K562 (cell line): ENCODE measurements at regions not wholly inside any gene's neighbourhood (a gene's known extent, or its start where the extent isn't known, plus 50 kb on each side); places are given as distances from the start of the nearest gene placed in this dataset.

Source experiments
- CBX3 ChIP-seq, 2 experiments: IDR thresholded peaks; 1 replicate in 1 of 2; 2 replicates in 1 of 2; pipeline ENCODE4 v1.6.1; 2012; ENCODE audit warnings: inconsistent platforms in 2 of 2, low read length in 2 of 2, borderline replicate concordance in 1 of 2, control low read depth in 1 of 2
- CEBPB ChIP-seq: fragments of 450-650 bp; IDR thresholded peaks from 2 replicates; pipeline ENCODE4 v1.6.1; 2016; ENCODE audit warnings: missing genetic modification characterization, missing compliant biosample characterization
- CHD1 ChIP-seq: fragments of 200-600 bp; sonication (generic); IDR thresholded peaks from one replicate; pipeline ENCODE4 v1.6.1; 2012; ENCODE audit warnings: mild to moderate bottlenecking, moderate library complexity, low read length, inconsistent platforms
- CREM ChIP-seq: IDR thresholded peaks from 2 replicates; pipeline ENCODE4 v1.6.1; 2014; ENCODE audit warnings: antibody characterized with exemption, low read depth
- CTCF ChIP-seq, 3 experiments: IDR thresholded peaks in 2 of 3; conservative IDR thresholded peaks in 1 of 3; 2 replicates each; pipeline ENCODE4 v1.5.1; 2011 to 2012; ENCODE audit warnings: low read length in 3 of 3, mild to moderate bottlenecking in 3 of 3, control low read depth in 2 of 3, improper control_type of control experiment in 1 of 3, inconsistent platforms in 1 of 3, low read depth in 1 of 3, mixed read lengths in 1 of 3, moderate library complexity in 1 of 3; ENCODE audit not compliant: insufficient read depth in 2 of 3
- DLX4 ChIP-seq: fragments of 250-450 bp; sonication (Bioruptor Pico); IDR thresholded peaks from 2 replicates; pipeline ENCODE4 v1.6.1; 2021; ENCODE audit warnings: mild to moderate bottlenecking
- DNMT1 ChIP-seq: fragments of 450-650 bp; IDR thresholded peaks from 2 replicates; pipeline ENCODE4 v1.6.1; 2016; ENCODE audit warnings: antibody characterized with exemption, mild to moderate bottlenecking
- ESRRA ChIP-seq: fragments of 450-650 bp; IDR thresholded peaks from 2 replicates; pipeline ENCODE4 v1.6.1; 2014; ENCODE audit warnings: low read depth, mild to moderate bottlenecking, moderate library complexity, borderline replicate concordance
- ETV1 ChIP-seq: fragments of 450-650 bp; conservative IDR thresholded peaks from 2 replicates; pipeline ENCODE4 v1.6.1; 2016; ENCODE audit warnings: missing genetic modification characterization, control low read depth, low read depth, missing compliant biosample characterization
- FOXK1 ChIP-seq: sonication (generic); formaldehyde crosslinking; IDR thresholded peaks from 2 replicates; pipeline ENCODE4 v1.8.0; 2022; ENCODE audit warnings: missing genetic modification reagents, mild to moderate bottlenecking, borderline replicate concordance
- GTF2F1 ChIP-seq: IDR thresholded peaks from 2 replicates; pipeline ENCODE4 v1.6.1; 2011; ENCODE audit warnings: low read depth, low read length, improper control_type of control experiment
- ILF3 ChIP-seq: fragments of 450-650 bp; IDR thresholded peaks from 2 replicates; pipeline ENCODE4 v1.6.1; 2018; ENCODE audit warnings: antibody characterized with exemption, mild to moderate bottlenecking, moderate library complexity, borderline replicate concordance
- NCOR1 ChIP-seq: fragments of 450-650 bp; IDR thresholded peaks from 2 replicates; pipeline ENCODE4 v1.6.1; 2016; ENCODE audit warnings: mild to moderate bottlenecking, moderate library complexity
- PHB ChIP-seq: fragments of 250-450 bp; sonication (Bioruptor Pico); IDR thresholded peaks from 2 replicates; pipeline ENCODE4 v1.5.0; 2021
- POLR2B ChIP-seq: fragments of 450-650 bp; IDR thresholded peaks from 2 replicates; pipeline ENCODE4 v1.6.1; 2018; ENCODE audit warnings: low read depth; ENCODE audit not compliant: partially characterized antibody
- RBM39 ChIP-seq: fragments of 200-400 bp; formaldehyde crosslinking; optimal IDR thresholded peaks from 2 replicates; pipeline ENCODE3; 2018; ENCODE audit warnings: low read depth, low read length
- SRF ChIP-seq, 2 experiments: fragments of 250-450, 450-650 bp in 1 of 2; sonication (Bioruptor Pico) in 1 of 2; sonication (generic) in 1 of 2; formaldehyde crosslinking; IDR thresholded peaks; 2 replicates each; pipeline versions ENCODE4 v1.5.0 to v1.5.1; 2020 to 2022; ENCODE audit warnings: mild to moderate bottlenecking in 1 of 2, missing genetic modification reagents in 1 of 2
- ZNF133 ChIP-seq: fragments of 250-450 bp; sonication (Bioruptor Pico); IDR thresholded peaks from 2 replicates; pipeline ENCODE4 v1.4.0; 2020; ENCODE audit warnings: mild to moderate bottlenecking
- ZNF263 ChIP-seq: sonication (generic); formaldehyde crosslinking; IDR thresholded peaks from 2 replicates; pipeline ENCODE4 v1.8.0; 2022; ENCODE audit warnings: mild to moderate bottlenecking, missing genetic modification reagents, borderline replicate concordance
- ZNF316 ChIP-seq: fragments of 450-650 bp; IDR thresholded peaks from 2 replicates; pipeline ENCODE4 v1.6.1; 2016
- ZNF512 ChIP-seq: IDR thresholded peaks from 2 replicates; pipeline ENCODE4 v1.6.1; 2016; ENCODE audit warnings: missing genetic modification characterization, missing compliant biosample characterization
- ZNF518B ChIP-seq: fragments of 250-450 bp; sonication (Bioruptor Pico); IDR thresholded peaks from 2 replicates; pipeline ENCODE4 v1.5.0; 2021; ENCODE audit warnings: mild to moderate bottlenecking, moderate library complexity

GRCh38 chr2:216315802-216316603, 56.3 kb downstream of the MARCHF4 start (continued):
- TF ChIP-seq DLX4 (CRISPR knock-in tag) (no peak), CBX3 (IDR thresholded peaks at IDR 0.05; ENCODE audit: borderline replicate concordance in 1 of 2, low read length in 2 of 2) (no peak), CHD1 (no peak), ZNF518B (CRISPR knock-in tag) (no peak), RBM39 (no peak), ZNF316 (peak; percentile 74), CREM (0 out of 2 replicates have a peak, but pooled peaks have one; percentile 28), SRF (CRISPR knock-in tag; IDR thresholded peaks at IDR 0.05) (peak in 1 of 2 experiments; percentile 67; a peak in 2 of 4 replicates), FOXK1 (CRISPR knock-in tag) (no peak), CEBPB (tag) (no peak), NCOR1 (no peak), ILF3 (no peak), POLR2B (no peak), PHB (CRISPR knock-in tag) (no peak), ZNF512 (no peak), ETV1 (tag) (0 out of 2 replicates have a peak, but pooled peaks have one; percentile 27), GTF2F1 (no peak), DNMT1 (no peak), ZNF263 (CRISPR knock-in tag) (no peak), CTCF (IDR thresholded peaks at IDR 0.05 in 2 of 3, conservative IDR thresholded peaks at IDR 0.05 in 1 of 3; ENCODE audit: insufficient read depth in 2 of 3, low read depth in 1 of 3, low read length in 3 of 3) (no peak), ESRRA (no peak), ZNF133 (CRISPR knock-in tag) (no peak)
